Activated naive CD8-positive, alpha-beta T cell treated with anti-CD3 and anti-CD28 coated beads, Interleukin-2, amount 50 U/mL, for 24 hours (primary cell): ENCODE measurements at regions not wholly inside any gene's neighbourhood (a gene's known extent, or its start where the extent isn't known, plus 50 kb on each side); places are given as distances from the start of the nearest gene placed in this dataset.

ENCODE experiments used
- ATAC-seq: fragments of 150-1000 bp; cut with Tn5 transposase; one replicate; pipeline ENCODE4 v1.10.0; 2021
- DNase-seq: peaks from one replicate; pipeline ENCODE4 v3.0.0; 2021
- H3K27ac Mint-ChIP-seq: one replicate; pipeline ENCODE4 v1.8.0; 2021; ENCODE audit warnings: mild to moderate bottlenecking, mixed read lengths
- H3K27me3 Mint-ChIP-seq: one replicate; pipeline ENCODE4 v1.8.0; 2021; ENCODE audit warnings: mixed read lengths
- H3K36me3 Mint-ChIP-seq: one replicate; pipeline ENCODE4 v1.8.0; 2021; ENCODE audit warnings: low read depth, mixed read lengths
- H3K4me1 Mint-ChIP-seq: one replicate; pipeline ENCODE4 v1.8.0; 2021; ENCODE audit warnings: mixed read lengths
- H3K4me3 Mint-ChIP-seq: one replicate; pipeline ENCODE4 v1.8.0; 2021; ENCODE audit warnings: mild to moderate bottlenecking, moderate library complexity, mixed read lengths
- H3K9me3 Mint-ChIP-seq: one replicate; pipeline ENCODE4 v1.8.0; 2021; ENCODE audit warnings: mixed read lengths

- H3K9me3 Mint-ChIP-seq, result no peaks in the 10 kb centered on the region
- DNase-seq, result no peak
Observed at GRCh38 chr14:30291216-30291615, 267.7 kb upstream of the G2E3 start.

GRCh38 chr14:30292541-30292940, 266.4 kb upstream of the G2E3 start:
- DNase-seq (no peak), ATAC-seq (no peak)
- no peak overlapping the region for H3K27ac Mint-ChIP-seq
- H3K4me1 Mint-ChIP-seq, result no peaks in the 10 kb centered on the region
- no peaks in the 10 kb centered on the region for H3K36me3 Mint-ChIP-seq
- peaks cover 4% of the 10 kb centered on the region for H3K9me3 Mint-ChIP-seq
- H3K4me3 Mint-ChIP-seq, result no peak overlapping the region
- peaks cover 8% of the 10 kb centered on the region for H3K27me3 Mint-ChIP-seq

More at GRCh38 chr14:30291216-30291615, 267.7 kb upstream of the G2E3 start:
- peaks cover 6% of the 10 kb centered on the region for H3K27me3 Mint-ChIP-seq
- no peak overlapping the region for H3K27ac Mint-ChIP-seq
- no peaks in the 10 kb centered on the region for H3K36me3 Mint-ChIP-seq
- H3K4me1 Mint-ChIP-seq, result no peaks in the 10 kb centered on the region
- no peak overlapping the region for H3K4me3 Mint-ChIP-seq
- ATAC-seq, result no peak

DNA sequence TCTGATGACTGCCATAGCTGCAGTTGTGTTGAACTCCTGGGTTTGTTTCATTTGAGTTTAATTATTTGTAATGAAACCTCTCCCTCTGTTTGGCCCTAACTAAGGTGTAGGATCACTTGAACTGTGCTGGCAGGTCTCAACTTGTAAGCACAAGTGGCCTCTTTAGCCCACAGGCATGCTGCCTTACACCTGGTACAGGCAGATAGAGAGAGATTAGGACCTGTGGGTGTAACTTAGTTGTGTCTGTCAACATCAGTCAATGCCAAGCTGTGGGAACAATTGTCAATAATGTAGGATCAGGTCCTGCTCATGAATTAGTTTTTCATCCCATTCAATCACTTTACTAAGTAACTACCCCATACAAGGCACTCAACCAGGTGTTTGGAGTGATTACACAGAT, 263.0 kb upstream of the G2E3 start:
- H3K9me3 Mint-ChIP-seq, result peaks cover 4% of the 10 kb centered on the region
- no peaks in the 10 kb centered on the region for H3K36me3 Mint-ChIP-seq
- H3K4me1 Mint-ChIP-seq, result no peaks in the 10 kb centered on the region
- ATAC-seq (no peak), DNase-seq (no peak)
- no peak overlapping the region for H3K27ac Mint-ChIP-seq
- peaks cover 8% of the 10 kb centered on the region for H3K27me3 Mint-ChIP-seq
- no peak overlapping the region for H3K4me3 Mint-ChIP-seq

GRCh38 chr14:30296931-30297405, 262.0 kb upstream of the G2E3 start:
- no peaks in the 10 kb centered on the region for H3K36me3 Mint-ChIP-seq
- no peak for DNase-seq
- H3K4me3 Mint-ChIP-seq, result no peak overlapping the region
- no peak overlapping the region for H3K27ac Mint-ChIP-seq
- H3K9me3 Mint-ChIP-seq, result peaks cover 4% of the 10 kb centered on the region
- ATAC-seq, result no peak
- no peaks in the 10 kb centered on the region for H3K4me1 Mint-ChIP-seq
- peaks cover 8% of the 10 kb centered on the region for H3K27me3 Mint-ChIP-seq

GRCh38 chr14:30297876-30298795, 260.8 kb upstream of the G2E3 start:
- no peak for DNase-seq

DNA sequence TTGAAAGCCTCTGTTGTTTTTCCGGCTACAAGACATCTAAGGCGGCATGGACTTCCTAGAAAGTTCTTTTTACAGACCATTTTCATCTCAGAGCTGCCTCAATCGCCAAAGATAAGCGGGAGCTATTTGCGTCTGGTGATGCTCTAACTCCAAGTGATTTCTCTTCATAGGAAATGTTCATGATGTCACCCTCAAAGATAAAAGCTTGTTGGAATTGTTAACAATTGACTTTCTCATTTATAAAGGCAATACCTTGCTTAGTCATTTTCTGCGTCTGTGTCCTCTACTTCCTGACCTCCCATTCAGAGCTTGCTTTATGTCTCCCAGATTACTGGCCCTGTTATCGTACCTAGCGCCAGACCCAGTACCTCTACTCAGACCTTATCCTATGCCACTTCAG, 259.0 kb upstream of the G2E3 start:
- H3K27me3 Mint-ChIP-seq, result peaks cover 2% of the 10 kb centered on the region
- no peaks in the 10 kb centered on the region for H3K36me3 Mint-ChIP-seq
- H3K4me3 Mint-ChIP-seq, result no peak overlapping the region
- DNase-seq (no peak), ATAC-seq (no peak)
- H3K27ac Mint-ChIP-seq, result no peak overlapping the region
- no peaks in the 10 kb centered on the region for H3K4me1 Mint-ChIP-seq
- H3K9me3 Mint-ChIP-seq, result peaks cover 4% of the 10 kb centered on the region

More at GRCh38 chr14:30297876-30298795, 260.8 kb upstream of the G2E3 start:
- Mint-ChIP-seq H3K27ac (no peak overlapping the region), H3K27me3 (peaks cover 7% of the 10 kb centered on the region), H3K36me3 (no peaks in the 10 kb centered on the region), H3K4me1 (no peaks in the 10 kb centered on the region), H3K9me3 (peaks cover 4% of the 10 kb centered on the region), H3K4me3 (no peak overlapping the region)
- ATAC-seq, result no peak

DNA sequence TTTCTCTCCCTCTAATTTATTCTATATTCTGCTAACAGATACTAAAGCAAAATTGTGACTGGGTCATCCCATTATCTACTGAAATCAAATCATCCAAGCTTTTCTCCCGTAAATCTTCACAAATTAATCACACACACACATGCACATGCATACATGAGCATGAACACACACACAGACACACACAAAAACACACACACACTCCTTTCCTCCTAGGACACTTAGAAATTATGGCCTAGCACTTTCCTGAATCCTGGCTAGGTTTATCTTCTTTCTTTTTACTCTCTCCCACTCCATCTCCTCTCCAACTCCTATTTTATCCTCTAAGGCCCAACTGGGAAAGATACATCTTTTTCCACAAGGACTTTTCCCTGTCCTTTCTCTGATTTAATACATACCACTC, 255.6 kb upstream of the G2E3 start:
- H3K4me3 Mint-ChIP-seq, result no peak overlapping the region
- H3K27me3 Mint-ChIP-seq, result no peaks in the 10 kb centered on the region
- no peaks in the 10 kb centered on the region for H3K36me3 Mint-ChIP-seq
- H3K4me1 Mint-ChIP-seq, result no peaks in the 10 kb centered on the region
- H3K27ac Mint-ChIP-seq, result no peak overlapping the region
- no peaks in the 10 kb centered on the region for H3K9me3 Mint-ChIP-seq
- DNase-seq (no peak), ATAC-seq (no peak)

GRCh38 chr14:30305346-30305745, 253.6 kb upstream of the G2E3 start:
- Mint-ChIP-seq H3K9me3 (no peaks in the 10 kb centered on the region), H3K4me3 (no peak overlapping the region), H3K27ac (no peak overlapping the region), H3K27me3 (no peaks in the 10 kb centered on the region), H3K4me1 (no peaks in the 10 kb centered on the region), H3K36me3 (no peaks in the 10 kb centered on the region)
- ATAC-seq, result no peak
- DNase-seq, result no peak

- Mint-ChIP-seq H3K9me3 (no peaks in the 10 kb centered on the region), H3K36me3 (no peaks in the 10 kb centered on the region), H3K27me3 (no peaks in the 10 kb centered on the region), H3K4me3 (no peak overlapping the region), H3K27ac (no peak overlapping the region), H3K4me1 (no peaks in the 10 kb centered on the region)
- DNase-seq (no peak), ATAC-seq (no peak)
Observed at GRCh38 chr14:30309405-30309804, 249.6 kb upstream of the G2E3 start.

DNA sequence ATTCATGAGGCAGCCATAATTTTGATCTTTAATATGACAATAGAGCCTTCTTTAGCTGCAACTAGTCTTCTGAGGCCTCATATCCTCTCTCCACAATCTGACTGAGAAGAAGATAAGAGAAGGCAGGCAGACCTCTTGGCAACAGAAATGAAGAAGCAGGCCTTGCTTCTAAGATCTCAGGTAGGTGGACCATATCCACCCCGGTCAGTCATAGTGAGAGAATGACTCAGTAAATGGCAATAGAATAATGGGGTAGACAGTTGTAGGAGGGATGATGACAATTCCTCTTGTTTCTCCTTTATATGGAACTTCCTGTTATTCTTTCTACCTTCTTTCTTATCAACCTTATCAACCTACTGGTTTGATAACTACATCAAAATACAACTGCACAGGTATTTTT, 246.7 kb upstream of the G2E3 start:
- H3K36me3 Mint-ChIP-seq, result no peaks in the 10 kb centered on the region
- DNase-seq, result no peak

DNA sequence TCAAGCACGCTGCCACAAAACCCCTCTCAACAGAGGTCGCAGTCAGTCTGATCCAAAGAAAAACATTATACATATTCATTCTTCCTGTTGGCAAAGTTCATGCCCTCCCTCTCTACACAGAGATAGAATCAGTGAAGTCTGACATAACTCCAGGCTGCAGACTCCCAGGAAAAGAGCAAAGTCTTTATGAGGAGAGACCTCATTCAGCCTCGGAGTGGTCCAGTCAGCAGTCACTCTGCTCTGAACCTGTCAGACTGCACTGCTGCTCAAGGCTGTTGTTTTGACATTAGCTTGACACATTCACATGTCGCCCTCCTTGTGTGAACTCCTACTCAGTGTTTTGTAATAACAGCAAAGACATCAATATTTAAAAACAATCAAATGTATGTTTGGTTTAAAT, 241.2 kb upstream of the G2E3 start:
- Mint-ChIP-seq H3K27ac (no peak overlapping the region), H3K27me3 (peaks cover 2% of the 10 kb centered on the region), H3K9me3 (no peaks in the 10 kb centered on the region), H3K4me1 (no peaks in the 10 kb centered on the region), H3K36me3 (no peaks in the 10 kb centered on the region), H3K4me3 (no peak overlapping the region)
- ATAC-seq (no peak), DNase-seq (no peak)

More for the DNA sequence above, 246.7 kb upstream of the G2E3 start:
- Mint-ChIP-seq H3K27me3 (peaks cover 2% of the 10 kb centered on the region), H3K4me1 (no peaks in the 10 kb centered on the region), H3K9me3 (no peaks in the 10 kb centered on the region), H3K4me3 (no peak overlapping the region), H3K27ac (no peak overlapping the region)
- no peak for ATAC-seq

DNA sequence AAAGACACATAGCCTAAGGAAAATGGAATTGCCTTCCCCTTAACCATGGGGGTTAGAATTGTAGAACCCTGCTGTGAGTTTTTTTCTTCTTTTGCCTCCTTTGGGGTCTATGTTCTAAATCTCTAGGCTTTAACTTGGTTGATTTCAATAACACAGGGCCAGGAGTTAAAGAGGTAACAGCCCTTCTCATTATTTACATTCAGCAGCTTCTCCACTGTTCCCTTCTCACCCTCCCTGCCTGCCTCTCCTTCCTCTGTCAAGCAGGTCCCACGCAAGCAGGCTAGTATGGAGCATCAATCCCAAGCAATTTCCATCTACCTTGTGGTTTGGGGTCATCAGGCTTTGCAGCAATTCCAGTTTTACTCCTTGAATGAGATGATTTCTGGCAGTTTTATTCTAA, 236.1 kb upstream of the G2E3 start:
- Mint-ChIP-seq H3K4me1 (no peaks in the 10 kb centered on the region), H3K27ac (no peak overlapping the region), H3K4me3 (no peak overlapping the region), H3K27me3 (no peaks in the 10 kb centered on the region), H3K36me3 (no peaks in the 10 kb centered on the region), H3K9me3 (no peaks in the 10 kb centered on the region)
- DNase-seq, result no peak
- ATAC-seq, result no peak

DNA sequence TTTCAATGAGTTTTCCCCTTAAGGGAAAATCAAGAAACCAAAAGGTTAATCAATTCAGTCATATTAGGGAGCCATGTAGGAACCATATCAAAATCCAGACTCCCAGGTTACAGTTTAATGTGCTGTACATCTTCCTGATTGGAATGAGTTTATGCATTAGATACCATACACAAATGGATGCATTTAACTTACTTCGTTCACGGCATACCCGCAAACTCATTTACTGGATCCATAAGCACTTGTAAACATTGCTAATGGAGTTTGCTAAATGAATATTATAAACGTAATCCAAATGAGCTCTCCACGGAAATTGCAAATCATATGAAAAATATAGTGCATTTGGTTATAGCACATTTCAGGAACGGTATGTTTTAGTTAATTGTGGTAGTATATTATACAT, 228.9 kb upstream of the G2E3 start:
- DNase-seq, result no peak

GRCh38 chr14:30330445-30330844, 228.5 kb upstream of the G2E3 start:
- H3K27me3 Mint-ChIP-seq, result peaks cover 14% of the 10 kb centered on the region
- no peaks in the 10 kb centered on the region for H3K9me3 Mint-ChIP-seq
- no peaks in the 10 kb centered on the region for H3K36me3 Mint-ChIP-seq
- peaks cover 2% of the 10 kb centered on the region for H3K4me1 Mint-ChIP-seq
- no peak overlapping the region for H3K4me3 Mint-ChIP-seq
- no peak for ATAC-seq
- H3K27ac Mint-ChIP-seq, result no peak overlapping the region
- DNase-seq, result no peak

More for the DNA sequence above, 228.9 kb upstream of the G2E3 start:
- H3K9me3 Mint-ChIP-seq, result no peaks in the 10 kb centered on the region
- peaks cover 14% of the 10 kb centered on the region for H3K27me3 Mint-ChIP-seq
- peaks cover 2% of the 10 kb centered on the region for H3K4me1 Mint-ChIP-seq
- no peak overlapping the region for H3K27ac Mint-ChIP-seq
- no peak for ATAC-seq
- no peak overlapping the region for H3K4me3 Mint-ChIP-seq
- no peaks in the 10 kb centered on the region for H3K36me3 Mint-ChIP-seq

DNA sequence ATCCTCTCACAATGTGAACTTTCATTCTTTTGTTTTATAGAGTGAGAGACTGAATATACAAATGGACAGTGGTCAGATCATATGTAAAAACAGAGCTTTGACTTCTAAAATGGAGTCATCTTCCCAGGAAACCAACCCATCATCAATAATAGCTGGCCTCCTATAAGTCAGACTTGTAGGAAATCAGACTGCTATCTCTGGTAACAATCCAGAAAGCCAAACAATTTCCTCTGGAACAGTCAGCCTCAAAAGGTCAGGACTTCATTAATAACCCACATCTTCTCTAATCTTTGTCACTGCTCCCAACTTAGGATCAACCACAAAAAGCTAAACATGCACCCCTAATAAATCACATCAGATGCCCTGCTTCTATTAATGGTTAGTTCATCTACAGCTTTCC, 227.9 kb upstream of the G2E3 start:
- Mint-ChIP-seq H3K27ac (no peak overlapping the region), H3K9me3 (no peaks in the 10 kb centered on the region), H3K4me3 (no peak overlapping the region), H3K4me1 (peaks cover 6% of the 10 kb centered on the region), H3K27me3 (peaks cover 14% of the 10 kb centered on the region), H3K36me3 (no peaks in the 10 kb centered on the region)
- no peak for DNase-seq
- no peak for ATAC-seq
